GM23338 (cell line): ENCODE measurements at regions not wholly inside any gene's neighbourhood (a gene's known extent, or its start where the extent isn't known, plus 50 kb on each side); places are given as distances from the start of the nearest gene placed in this dataset.

Source experiments
- ATAC-seq: fragments of 200-7000 bp; cut with Tn5 transposase; 3 replicates; pipeline ENCODE4 v1.9.1; 2020
- DNase-seq: peaks from one replicate; pipeline ENCODE4 v3.0.0-alpha.2; 2015; ENCODE audit warnings: low spot score
- H2AFZ ChIP-seq: fragments of 200-600 bp; sonication (generic); 2 replicates; pipeline ENCODE4 v1.8.0; 2016; ENCODE audit warnings: antibody characterized with exemption, mild to moderate bottlenecking, moderate library complexity
- H3F3A ChIP-seq: fragments of 200-600 bp; sonication (generic); replicated peaks from 2 replicates; pipeline ENCODE4 v1.8.0; 2017; ENCODE audit warnings: antibody characterized with exemption, mixed run types, low read depth
- H3K27ac ChIP-seq: fragments of 200-600 bp; sonication (generic); 2 replicates; pipeline ENCODE4 v1.6.1; 2016; ENCODE audit warnings: low read depth
- H3K27me3 ChIP-seq: fragments of 200-600 bp; sonication (generic); 2 replicates; pipeline ENCODE4 v1.8.0; 2016; ENCODE audit warnings: mild to moderate bottlenecking, mixed run types, moderate library complexity; ENCODE audit not compliant: insufficient read depth
- H3K36me3 ChIP-seq: fragments of 200-600 bp; sonication (generic); 2 replicates; pipeline ENCODE4 v1.8.0; 2016; ENCODE audit warnings: mild to moderate bottlenecking; ENCODE audit not compliant: insufficient read depth
- H3K4me1 ChIP-seq: fragments of 200-600 bp; sonication (generic); 2 replicates; pipeline ENCODE4 v1.8.0; 2016; ENCODE audit warnings: mild to moderate bottlenecking, moderate library complexity; ENCODE audit not compliant: insufficient read depth
- H3K4me2 ChIP-seq: fragments of 200-600 bp; sonication (generic); 2 replicates; pipeline ENCODE4 v1.7.1; 2017; ENCODE audit warnings: mixed run types
- H3K4me3 ChIP-seq: fragments of 200-600 bp; sonication (generic); 2 replicates; pipeline ENCODE4 v1.6.1; 2016; ENCODE audit warnings: mixed run types
- H3K79me2 ChIP-seq: fragments of 200-600 bp; sonication (generic); replicated peaks from 2 replicates; pipeline ENCODE4 v1.8.0; 2017; ENCODE audit warnings: mild to moderate bottlenecking; ENCODE audit not compliant: insufficient read depth
- H3K9me2 ChIP-seq: fragments of 200-600 bp; sonication (generic); 2 replicates; pipeline ENCODE4 v1.8.0; 2017; ENCODE audit not compliant: insufficient read depth
- H4K20me1 ChIP-seq: fragments of 200-600 bp; sonication (generic); replicated peaks from 2 replicates; pipeline ENCODE4 v1.8.0; 2017; ENCODE audit warnings: mild to moderate bottlenecking; ENCODE audit not compliant: insufficient read depth
- H3K27ac Mint-ChIP-seq: 2 replicates; pipeline ENCODE4 v1.8.0; 2020; ENCODE audit warnings: inconsistent platforms, mild to moderate bottlenecking, moderate library complexity, mixed read lengths
- H3K27me3 Mint-ChIP-seq: 3 replicates; pipeline ENCODE4 v1.8.0; 2022; ENCODE audit warnings: low read depth, mild to moderate bottlenecking, moderate library complexity, mixed read lengths, inconsistent platforms; ENCODE audit not compliant: insufficient read depth, poor library complexity
- H3K36me3 Mint-ChIP-seq: 3 replicates; pipeline ENCODE4 v1.8.0; 2021; ENCODE audit warnings: low read depth, mild to moderate bottlenecking, inconsistent platforms, moderate library complexity, mixed read lengths
- H3K4me1 Mint-ChIP-seq: 3 replicates; pipeline ENCODE4 v1.8.0; 2020; ENCODE audit warnings: mild to moderate bottlenecking, inconsistent platforms, mixed read lengths
- H3K4me3 Mint-ChIP-seq: 3 replicates; pipeline ENCODE4 v1.8.0; 2021; ENCODE audit warnings: moderate library complexity, mild to moderate bottlenecking, inconsistent platforms, mixed read lengths
- H3K9me3 Mint-ChIP-seq: 3 replicates; pipeline ENCODE4 v1.8.0; 2020; ENCODE audit warnings: moderate library complexity, mild to moderate bottlenecking, inconsistent platforms, mixed read lengths
- CTCF ChIP-seq, 2 experiments: fragments of 200-600 bp in 1 of 2; sonication (generic) in 1 of 2; conservative IDR thresholded peaks; 2 replicates each; pipeline versions ENCODE4 v1.5.1 to v1.6.1; 2016 to 2017; ENCODE audit warnings: antibody characterized with exemption in 2 of 2, low read depth in 2 of 2, mild to moderate bottlenecking in 2 of 2, moderate library complexity in 1 of 2
- ETS1 ChIP-seq: IDR thresholded peaks from 2 replicates; pipeline ENCODE4 v1.6.1; 2016; ENCODE audit warnings: antibody characterized with exemption
- POLR2AphosphoS5 ChIP-seq: IDR thresholded peaks from 2 replicates; pipeline ENCODE4 v1.6.1; 2016; ENCODE audit warnings: antibody characterized with exemption, low read depth
- STAT1 ChIP-seq: IDR thresholded peaks from one replicate; pipeline ENCODE4 v1.6.1; 2016; ENCODE audit warnings: antibody characterized with exemption; ENCODE audit not compliant: unreplicated experiment
- ZNF114 ChIP-seq: fragments of 250-450 bp; sonication (Bioruptor Pico); IDR thresholded peaks from 2 replicates; pipeline ENCODE4 v1.5.0; 2020; ENCODE audit warnings: mild to moderate bottlenecking, moderate library complexity
- ZNF331 ChIP-seq: fragments of 250-450 bp; sonication (Bioruptor Pico); IDR thresholded peaks from 2 replicates; pipeline ENCODE4 v1.5.0; 2020; ENCODE audit warnings: low read depth, mild to moderate bottlenecking, moderate library complexity
- ZNF462 ChIP-seq: fragments of 250-450 bp; sonication (Bioruptor Pico); IDR thresholded peaks from 2 replicates; pipeline ENCODE4 v1.5.0; 2020; ENCODE audit warnings: mild to moderate bottlenecking, moderate library complexity

- TF ChIP-seq ZNF331 (CRISPR knock-in tag): no peak
- TF ChIP-seq ZNF462 (CRISPR knock-in tag): no peak
- TF ChIP-seq STAT1: no peak
- no peak for TF ChIP-seq ZNF114 (CRISPR knock-in tag)
- TF ChIP-seq ETS1: no peak
- no peak for TF ChIP-seq CTCF (conservative IDR thresholded peaks at IDR 0.05; ENCODE audit: low read depth in 2 of 2)
- no peak for TF ChIP-seq POLR2AphosphoS5
- Mint-ChIP-seq H3K27me3 (no peaks in the 10 kb centered on the region), H3K27ac (no peak overlapping the region), H3K4me3 (no peak overlapping the region), H3K36me3 (no peaks in the 10 kb centered on the region), H3K4me1 (0 out of 3 replicates have a peak, but pooled peaks cover 2% of the 10 kb centered on the region), H3K9me3 (peaks cover 2% of the 10 kb centered on the region; the same call in 2 of the 3 replicates)
- H3K36me3 ChIP-seq: no peaks in the 10 kb centered on the region
- H4K20me1 ChIP-seq: no peaks in the 10 kb centered on the region
- H3K4me3 ChIP-seq: no peak overlapping the region
- no peaks in the 10 kb centered on the region for H3F3A ChIP-seq
- H3K9me2 ChIP-seq: no peaks in the 10 kb centered on the region
- no peak overlapping the region for H3K4me2 ChIP-seq
- ATAC-seq (no peak), DNase-seq (no peak)
- no peak overlapping the region for H3K27ac ChIP-seq
- H2AFZ ChIP-seq: no peak overlapping the region
- no peaks in the 10 kb centered on the region for H3K4me1 ChIP-seq
- H3K79me2 ChIP-seq: no peaks in the 10 kb centered on the region
- no peaks in the 10 kb centered on the region for H3K27me3 ChIP-seq
These were observed 123.6 kb upstream of the GPC1 start for GRCh38 chr2:240311821-240312220.
